GM18858 (cell line): ENCODE measurements at regions not wholly inside any gene's neighbourhood (a gene's known extent, or its start where the extent isn't known, plus 50 kb on each side); places are given as distances from the start of the nearest gene placed in this dataset.

Source experiments
- ATAC-seq: cut with Tn5 transposase; IDR thresholded peaks from one replicate; pipeline ENCODE4 v1.9.1; 2021; ENCODE audit not compliant: unreplicated experiment

DNA sequence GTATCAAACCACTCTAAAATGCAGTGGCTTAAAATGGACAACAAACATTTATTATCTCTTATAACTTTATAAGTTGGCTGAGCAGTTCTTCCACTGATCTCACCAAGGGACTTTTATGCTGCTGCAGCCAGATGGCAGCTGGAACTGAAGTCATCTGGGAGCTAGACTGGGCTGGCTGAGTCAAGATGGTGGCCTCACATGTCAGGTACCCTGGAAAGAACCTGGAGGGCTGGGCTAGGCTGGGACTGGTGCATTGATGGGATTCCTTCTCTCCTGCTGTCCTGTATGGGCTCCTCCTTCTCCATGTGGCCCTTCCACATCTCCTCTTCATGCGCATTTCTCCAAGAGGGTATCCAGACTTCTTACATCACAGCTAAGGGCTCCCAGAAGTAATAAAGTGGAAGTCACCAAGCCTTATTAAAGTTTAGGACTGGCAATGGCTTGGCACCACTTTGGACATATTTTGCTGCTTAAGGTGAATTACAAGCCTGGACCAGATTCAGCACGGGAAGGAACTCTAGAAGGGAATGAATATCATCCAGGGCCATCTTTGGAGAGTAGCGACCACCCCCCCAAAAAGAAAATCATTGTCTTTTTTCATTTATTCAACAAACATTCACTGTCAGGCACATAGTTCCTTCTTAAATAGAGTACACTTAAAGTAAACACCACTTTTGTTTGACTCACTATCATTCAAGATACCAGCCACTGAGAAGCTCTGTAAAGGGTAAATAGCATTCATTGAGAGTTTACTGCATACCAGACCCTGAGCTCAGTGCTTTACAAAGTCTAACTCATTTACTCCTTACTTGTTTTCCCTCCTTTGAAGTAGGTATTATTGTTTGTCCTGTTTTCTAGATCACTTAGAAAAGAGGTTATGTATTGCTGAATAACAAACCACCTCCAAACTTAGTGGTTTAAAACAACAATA lies 138.0 kb downstream of the ZFP36L2 start:
- no peak for ATAC-seq

DNA sequence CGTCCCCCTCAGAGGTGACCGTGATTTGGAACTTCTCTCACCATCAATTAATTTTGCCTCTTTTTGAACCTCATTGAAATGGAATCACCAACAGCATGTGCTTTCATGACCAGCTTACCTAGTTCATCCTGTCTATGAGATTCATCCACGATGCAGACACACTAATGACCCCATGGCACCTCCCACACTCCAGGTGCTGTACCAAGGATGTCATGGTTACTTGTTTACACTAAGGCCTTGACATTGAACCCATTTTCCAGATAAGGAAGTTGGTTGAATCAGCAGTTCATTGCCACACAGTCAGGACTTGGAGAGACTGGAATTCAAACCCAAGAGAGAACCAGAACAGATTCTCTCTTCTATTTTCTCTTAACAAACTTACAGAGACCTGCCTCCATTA lies 139.0 kb downstream of the ZFP36L2 start:
- ATAC-seq: no peak

DNA sequence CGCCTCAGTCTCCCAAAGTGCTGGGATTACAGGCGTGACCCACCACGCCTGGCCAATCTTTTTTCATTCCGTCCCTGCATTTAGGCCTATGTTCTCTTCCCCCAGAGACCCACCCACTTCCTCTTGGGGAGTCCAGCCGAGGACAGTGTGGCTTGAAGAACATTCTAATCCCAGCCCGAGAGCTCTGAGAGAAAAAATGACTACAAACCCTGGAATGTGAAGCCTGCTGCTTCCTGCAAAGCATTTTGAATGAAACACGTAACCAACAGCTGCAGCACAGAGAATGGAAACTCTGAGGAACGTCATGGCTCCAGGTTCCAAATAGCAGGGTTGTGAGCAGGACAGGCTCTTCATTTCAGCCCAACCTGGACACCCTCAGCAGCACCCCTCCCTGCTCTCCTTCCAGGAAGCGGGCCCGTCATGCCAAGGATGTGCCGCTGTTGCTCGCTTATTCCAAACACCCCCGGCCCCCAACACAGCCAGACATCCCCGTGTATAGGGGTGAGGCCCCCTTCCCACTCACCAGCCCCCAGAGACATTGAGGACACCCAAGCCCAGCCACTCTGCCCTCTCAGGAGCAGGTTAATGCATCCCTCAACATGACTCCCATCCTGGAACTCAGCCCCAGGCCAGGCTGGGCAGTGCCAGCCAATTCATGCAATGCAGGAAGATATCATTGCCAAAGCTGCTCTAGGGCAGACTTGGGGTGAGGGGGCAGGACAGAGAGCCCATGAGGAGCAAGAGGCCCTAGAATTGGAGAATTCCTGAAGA lies 139.8 kb downstream of the ZFP36L2 start:
- no peak for ATAC-seq

DNA sequence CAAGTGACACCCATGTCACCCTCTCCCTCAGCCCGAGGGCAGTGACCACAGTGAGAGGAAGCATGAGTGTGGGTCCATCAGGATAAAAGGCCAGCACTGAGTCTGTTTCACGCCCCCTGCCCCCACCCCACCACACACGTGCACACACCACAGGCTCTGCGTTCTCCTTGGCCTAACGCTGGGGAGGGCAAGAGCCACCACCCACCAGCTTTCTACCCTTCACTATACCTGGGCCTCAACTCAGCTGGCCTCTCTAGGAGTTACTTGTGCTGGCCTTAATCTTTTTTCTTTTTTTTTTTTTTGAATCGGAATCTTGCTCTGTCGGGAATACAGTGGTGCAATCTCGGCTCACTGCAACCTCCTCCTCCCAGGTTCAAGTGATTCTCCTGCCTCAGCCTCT lies 140.5 kb downstream of the ZFP36L2 start:
- ATAC-seq: no peak

DNA sequence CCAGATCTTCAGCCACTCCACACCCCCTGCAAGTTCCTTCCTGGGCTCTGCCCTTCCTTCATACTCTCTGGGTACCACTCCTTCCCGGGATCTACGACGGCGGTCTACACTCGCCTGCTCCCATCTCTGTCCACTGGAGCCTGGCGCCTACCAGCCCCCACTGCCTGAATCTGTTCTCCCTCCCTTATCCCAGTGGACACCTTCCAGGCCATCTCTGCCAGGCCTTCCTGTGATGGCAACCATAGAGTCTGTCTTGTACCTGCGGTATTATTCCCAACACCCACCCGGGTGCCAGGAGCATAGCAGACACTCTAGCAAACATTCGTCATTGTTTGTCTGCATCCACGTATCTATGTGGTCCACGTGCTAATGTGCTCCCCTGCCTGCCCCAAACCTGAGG lies 140.9 kb downstream of the ZFP36L2 start:
- ATAC-seq: no peak

DNA sequence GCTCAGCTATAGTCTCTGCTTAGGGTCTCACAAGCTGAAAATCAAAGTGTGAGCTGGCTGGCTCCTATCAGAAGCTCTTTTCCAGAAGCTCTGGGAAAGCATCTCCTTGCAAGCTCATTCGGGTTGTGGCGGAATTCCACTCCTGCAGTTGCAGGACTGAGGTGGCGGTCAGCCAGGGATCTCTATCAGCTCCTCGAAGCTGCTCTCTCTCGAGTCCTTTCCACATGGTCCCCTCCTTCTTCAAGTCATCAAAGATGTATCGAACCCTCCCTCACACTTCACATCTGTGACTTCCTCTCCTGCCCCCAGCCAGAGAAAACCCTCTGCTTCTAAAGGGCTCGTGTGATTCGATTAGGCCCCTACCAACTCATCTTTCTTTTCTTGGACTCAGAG lies 141.7 kb downstream of the ZFP36L2 start:
- ATAC-seq: no peak

DNA sequence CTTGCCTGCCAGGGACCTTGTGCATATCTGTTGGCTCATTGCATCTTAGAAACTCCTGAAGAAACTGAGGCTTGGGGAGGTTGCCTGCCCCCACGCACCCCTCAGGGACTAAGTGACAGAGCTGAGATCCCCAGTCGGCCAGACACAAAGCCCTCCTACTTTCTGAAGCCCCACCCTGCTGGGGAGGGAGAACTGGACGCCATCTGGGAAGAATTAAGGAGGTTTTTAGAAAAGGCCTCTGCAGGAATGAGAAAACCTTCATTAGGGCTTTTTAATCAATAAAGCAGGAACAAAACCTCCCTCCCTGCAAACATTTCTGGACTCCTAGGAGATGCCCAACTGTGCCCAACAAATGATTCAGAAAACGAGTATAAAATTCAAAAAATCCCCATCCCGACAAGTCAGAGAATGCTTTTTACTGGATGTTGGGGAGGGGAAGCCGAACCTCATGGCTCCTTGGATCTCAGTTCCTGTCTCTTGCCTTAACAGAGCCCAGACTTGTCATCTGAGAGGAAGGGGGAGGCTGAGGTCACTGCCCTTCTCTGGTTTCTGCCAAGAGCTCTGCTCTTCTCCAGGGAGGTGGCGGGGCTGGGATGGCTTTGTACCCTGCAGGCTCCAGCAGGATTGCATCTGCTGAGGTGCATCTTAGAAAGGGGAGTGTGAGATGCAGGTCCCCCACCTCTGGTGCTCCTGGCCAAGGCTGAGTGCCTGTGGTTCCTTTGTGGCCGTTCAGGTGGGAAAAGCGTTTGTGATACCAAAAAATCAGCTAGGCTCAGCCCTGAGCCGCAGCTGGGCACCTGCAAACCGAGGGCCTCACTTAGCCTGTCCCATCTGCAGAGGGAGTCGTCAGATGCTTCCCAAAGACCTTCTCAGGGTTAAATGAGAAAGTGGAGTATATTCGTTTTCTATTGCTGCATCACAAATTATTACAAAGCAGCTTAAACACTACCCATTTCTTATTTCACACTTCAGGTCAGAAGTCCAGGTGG lies 142.4 kb downstream of the ZFP36L2 start:
- ATAC-seq: no peak

DNA sequence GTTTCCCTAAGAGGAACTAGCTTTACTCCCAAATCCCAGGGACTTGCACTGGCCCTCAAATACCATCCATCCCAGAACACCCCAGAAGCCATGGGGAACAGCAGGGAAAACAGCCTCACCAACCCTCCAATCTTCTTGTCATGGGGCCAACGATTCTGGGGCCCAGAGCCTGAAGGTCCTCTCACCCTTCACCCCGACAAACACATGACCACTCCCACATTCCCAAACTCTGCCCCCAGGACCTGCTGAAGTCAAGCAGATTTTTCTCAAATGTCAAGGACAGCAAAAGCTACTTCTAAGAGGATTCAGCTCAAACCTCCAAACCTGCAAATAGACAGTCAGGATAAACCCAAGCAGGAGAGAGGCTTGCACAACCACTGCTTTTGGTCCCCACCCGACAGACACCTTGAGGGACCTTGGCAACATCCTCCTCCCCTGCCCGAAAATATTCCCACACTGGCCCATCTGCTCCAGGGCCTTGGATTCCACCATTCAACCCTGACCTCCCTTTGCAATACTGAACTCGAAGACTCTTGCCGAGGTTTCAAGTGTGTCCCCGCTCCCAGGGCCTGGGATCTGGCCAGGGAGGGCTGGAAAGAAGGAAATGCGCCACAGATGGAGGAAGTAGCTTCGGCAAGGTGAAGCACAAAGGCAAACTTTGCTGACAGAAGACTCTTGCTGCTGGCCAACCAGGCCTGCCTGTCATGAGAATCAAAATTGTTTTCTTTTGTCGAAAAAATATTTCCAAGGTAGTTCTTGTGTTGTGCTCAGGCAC lies 143.3 kb downstream of the ZFP36L2 start:
- no peak for ATAC-seq

DNA sequence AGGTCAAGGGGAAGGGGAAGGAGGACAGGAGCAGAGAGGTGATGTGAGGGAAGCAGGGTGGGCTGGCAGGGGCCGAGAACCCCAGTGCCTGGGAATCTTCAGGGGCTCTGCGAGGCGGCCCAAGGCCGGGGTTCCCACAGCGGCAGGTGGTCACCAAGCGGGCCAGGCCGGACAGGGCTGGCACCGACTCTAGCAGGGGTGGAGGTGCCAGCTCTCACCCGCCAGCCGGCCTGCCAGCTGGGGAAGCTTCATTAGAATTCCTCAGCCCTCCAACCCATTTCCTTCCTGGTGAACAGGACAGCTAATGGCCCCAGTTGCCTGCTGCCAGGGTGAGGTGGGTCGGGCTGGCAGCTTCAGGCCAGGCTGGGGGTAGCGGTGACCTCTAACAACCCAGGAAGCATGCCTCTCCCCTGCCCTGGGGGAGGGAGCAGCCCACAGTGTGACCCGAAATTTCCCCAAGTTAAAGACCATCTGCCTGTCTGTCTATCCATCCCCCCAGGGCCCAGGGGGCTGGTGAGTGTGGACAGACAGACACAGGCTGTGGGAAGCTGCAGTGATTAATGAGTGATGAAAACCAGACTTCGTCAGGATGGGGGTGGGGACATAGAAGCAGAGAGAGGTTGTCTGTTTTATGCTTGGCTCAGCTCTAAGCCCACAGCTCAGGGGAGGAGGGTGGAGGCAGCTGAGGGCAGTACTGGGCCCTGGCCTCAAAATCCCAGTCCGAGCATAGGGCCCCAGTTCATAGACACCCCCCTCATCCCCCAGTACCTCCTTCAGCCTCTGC lies 144.1 kb downstream of the ZFP36L2 start:
- no peak for ATAC-seq

DNA sequence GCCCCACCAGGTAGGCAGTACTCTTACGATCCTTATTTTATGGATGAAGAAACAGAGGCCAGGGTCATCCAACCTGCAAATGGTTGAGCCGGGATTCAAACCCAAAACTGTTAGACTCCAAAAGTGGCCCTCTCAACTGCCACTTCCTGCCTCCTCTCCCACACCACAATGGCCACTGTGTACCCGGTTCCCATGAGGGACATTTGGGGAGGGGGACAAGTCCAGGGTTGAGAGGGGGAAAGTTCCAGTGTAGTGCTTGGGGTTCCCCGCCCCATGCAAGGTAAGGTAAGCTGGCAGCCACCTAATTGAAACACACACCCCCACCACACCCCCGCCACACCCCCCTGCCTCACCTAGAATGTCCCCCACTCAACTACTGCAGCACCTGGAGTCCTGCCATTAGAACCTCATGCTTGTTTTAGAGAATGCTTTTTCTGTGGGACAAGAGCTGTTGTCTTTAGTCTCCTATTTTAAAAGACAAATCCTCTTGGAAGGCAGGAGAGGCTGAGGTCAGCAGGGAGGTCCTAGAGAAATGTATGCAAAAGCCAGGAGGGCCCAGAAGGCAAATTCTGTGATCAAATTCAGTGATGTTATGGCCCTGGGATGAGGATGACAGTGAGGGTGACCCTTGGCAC lies 145.2 kb downstream of the ZFP36L2 start:
- no peak for ATAC-seq

DNA sequence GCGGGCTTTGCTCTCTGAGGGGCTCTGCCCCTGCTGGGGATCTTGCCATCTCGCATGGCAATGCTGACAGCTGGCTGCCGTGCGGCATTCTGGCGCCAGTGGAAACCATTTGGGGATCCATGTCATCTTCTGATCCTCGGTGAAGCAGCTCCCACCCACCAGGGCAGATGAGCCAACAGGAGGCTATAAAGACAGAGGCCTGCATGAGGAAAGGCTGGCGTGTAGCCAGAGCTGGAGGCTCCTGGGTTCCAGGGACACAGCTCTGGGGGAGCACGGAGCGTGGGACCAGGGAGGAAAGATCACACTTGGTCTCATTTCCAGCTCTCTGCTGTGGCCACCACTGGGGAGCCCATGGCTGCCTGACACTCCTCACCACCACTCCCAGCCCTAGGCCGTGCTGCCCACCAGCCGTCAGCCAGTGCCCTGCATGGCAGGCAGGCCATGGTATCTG lies 145.8 kb downstream of the ZFP36L2 start:
- no peak for ATAC-seq

DNA sequence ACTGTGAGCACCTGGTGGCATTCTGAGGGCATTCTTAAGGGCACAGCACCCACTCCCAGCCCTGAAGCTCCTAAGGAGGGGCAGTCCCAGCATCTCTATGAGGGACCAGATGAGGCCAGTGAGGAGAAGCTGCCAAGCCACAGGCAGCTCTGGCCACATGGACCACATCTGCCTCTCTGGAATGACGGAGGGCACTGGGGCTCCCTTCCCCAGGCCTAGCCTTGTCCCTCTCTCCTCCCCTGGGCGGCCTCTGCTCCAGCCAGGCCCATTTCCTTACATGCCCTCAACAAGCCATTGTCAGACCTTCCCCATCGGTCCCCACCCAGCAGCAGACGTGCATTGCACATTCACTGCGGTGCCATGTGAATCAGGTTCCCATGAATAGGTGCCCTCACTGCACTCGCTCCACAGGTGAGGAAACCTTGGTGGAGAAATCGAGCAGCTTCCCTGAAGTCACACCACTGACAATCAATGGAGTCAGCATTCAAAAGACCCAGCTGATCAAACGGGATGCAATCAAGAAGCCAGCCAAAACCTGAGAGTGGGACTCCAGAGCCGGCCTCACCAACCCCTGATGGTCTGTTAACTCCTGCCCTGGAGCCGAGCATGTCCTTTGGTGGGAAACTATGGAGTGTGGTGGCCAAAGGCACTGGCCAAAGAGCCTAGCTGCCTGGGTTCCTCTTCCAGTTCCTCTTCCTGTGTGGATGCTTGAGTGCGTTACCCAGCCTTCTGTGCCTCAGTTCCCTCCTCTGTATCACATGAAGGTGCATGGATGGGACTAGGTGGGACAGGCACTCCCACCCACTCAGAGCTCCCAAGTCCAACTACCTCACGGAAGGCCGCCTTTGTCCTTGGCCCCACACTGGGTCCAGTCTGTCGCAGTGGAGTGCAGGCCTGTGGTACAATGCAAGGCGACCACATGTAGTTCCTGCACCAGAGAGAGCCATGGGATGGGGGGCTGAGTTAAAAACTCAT lies 147.3 kb downstream of the ZFP36L2 start:
- ATAC-seq: no peak

DNA sequence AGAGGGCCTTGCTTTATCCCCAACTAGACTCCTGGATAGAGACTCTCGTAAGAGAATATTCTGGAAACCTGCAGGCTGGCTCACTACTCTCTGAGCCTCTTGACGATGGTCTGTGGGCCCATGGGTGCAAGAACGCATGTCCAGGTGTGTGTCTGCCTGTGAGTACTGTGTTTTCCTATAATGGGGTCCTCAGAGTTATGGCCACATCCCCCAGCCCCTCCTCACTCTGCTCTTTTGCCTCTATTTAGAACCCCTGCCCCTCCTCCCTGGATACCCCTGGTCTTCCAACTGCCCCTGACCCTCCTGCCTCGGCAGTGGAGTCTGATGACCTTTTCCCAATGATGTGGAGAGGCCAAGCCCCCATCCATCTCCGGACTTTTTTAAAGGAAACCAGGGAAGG lies 148.1 kb downstream of the ZFP36L2 start:
- ATAC-seq: no peak

DNA sequence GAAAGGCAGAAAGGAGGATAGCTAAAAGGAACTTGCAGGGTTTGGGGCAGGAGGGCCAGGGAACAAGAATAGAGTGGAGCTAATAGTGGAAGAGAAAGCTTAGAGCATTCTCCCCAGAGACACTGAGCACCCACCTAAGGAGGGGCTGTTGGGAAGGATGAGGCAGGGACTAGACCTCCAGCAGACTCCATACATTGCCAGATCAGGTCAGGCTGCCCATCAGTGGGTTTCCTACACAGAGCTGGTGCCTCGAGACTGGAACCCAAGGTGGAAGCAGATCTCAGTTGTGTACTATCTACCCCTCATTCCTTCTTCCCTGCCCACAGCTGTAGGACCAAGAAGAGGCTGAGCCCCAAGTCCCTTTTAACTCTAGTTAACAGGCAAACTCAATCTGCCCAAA lies 148.5 kb downstream of the ZFP36L2 start:
- ATAC-seq: no peak

DNA sequence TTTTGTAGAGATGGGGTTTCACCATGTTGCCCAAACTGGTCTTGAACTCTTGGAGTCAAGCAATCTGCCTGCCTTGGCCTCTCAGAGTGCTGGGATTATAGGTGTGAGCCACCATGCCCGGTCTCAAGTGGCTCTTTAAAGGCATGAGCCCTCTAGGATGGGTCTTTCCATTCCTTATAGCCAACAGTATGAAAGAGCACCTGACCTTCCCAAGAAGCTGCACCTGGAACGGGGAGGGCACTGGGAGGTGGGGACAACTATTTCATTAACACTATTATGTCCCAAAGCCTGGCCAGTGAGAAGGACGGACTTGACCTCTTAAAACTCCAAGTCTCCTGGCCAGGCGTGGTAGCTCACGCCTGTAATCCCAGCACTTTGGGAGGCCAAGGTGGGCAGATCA lies 149.7 kb downstream of the ZFP36L2 start:
- ATAC-seq: no peak

DNA sequence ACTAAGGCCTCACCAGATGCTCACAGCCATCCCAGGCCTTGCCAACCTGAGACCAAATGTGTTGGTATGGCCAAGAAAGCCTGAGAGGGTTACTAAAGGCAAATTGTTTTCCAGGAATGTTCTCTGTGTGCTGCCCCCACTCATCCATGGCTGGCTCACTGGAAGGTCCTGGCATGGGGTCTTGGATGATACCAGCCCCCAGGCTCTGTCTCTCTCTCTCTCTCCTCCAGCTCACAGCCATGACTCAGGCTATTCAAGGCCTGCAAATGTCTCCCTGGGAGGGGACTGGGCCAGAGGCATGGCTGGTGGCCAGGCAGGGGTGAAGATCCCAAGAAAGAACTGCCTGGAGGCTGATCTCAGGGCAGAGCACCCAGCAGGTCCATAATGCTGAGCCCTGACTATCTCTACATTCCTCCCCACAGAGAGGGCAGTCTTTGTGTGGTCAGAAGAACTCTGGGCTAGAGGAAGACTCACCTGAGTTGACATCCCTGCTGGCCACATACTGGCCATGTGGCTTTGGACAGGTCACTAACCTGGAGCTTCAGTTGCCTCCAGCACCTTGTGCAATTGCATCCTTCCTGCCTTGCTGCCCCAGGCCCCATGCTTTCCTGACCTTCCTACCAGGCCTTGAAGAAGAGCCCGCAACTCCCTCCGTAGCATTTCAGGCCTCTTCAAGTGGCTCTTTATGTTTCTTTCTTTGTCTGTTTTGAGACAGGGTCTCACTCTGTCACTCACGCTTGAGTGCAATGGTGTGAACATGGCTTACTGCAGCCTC lies 150.4 kb downstream of the ZFP36L2 start:
- ATAC-seq: no peak

DNA sequence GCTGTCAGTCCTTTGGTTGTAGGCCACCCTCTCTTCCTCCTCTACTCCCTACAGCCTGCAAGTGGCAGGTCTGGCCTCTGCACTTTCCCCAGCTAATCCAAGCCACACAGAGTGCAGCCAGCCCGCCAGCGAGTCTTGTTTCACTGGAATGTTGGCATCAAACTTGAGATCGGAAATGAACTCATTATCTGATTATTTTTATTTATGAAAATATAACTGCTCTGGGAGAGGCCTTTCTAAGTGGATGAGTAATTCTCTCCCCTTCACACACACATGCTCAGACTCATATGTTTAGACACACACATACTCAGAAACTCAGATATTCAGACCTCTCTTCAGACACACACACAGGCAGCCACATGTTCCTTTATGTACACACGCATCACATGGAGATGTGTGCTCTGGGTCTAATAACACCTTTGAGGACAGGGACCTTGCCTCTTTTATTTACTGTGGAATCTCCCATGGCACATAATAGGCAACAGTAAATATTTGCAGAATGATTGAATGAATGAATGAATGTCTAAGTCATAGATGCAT lies 151.3 kb downstream of the ZFP36L2 start:
- ATAC-seq: no peak
